ENCODE measurements at regions not wholly inside any gene's neighbourhood (a gene's known extent, or its start where the extent isn't known, plus 50 kb on each side); places are given as distances from the start of the nearest gene placed in this dataset.

DNA sequence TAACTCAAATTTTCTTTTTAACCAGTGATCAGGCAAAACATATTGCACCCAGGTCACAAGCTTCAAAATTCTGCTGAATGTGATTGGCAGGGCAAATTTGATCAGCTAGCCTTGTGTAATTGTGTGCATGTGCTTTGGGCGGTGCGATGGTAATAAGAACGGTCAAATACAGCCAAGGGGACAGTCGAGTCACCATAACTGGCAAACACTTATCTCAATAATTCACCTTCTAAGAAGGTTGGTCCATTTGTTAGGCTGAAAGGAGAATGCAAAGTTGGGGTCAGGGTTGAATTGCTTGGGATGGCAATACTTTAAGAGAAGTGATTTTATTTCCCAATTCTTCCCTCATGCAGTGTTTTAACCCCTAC lies 302.4 kb upstream of the PDZRN3 start:
- Histone ChIP-seq H2BK5ac (ENCODE audit: low read depth, low read length, poor library complexity) (no peak overlapping the region), H3K4me2 (ENCODE audit: low read length) (no peak overlapping the region), H3K4me1 (ENCODE audit: control insufficient read depth in 1 of 2, insufficient read depth in 2 of 2, low read length in 2 of 2) (no peaks in the 10 kb centered on the region), H3K9me3 (ENCODE audit: insufficient read depth, low read depth, low read length) (no peaks in the 10 kb centered on the region), H3K27me3 (ENCODE audit: insufficient read depth, low read length) (no peaks in the 10 kb centered on the region), H2BK120ac (ENCODE audit: insufficient read depth, low read length, poor library complexity) (no peak overlapping the region), H3K36me3 (ENCODE audit: control insufficient read depth in 1 of 2, insufficient read depth in 2 of 2, low read length in 2 of 2) (no peaks in the 10 kb centered on the region), H3K14ac (ENCODE audit: low read length) (no peak overlapping the region), H4K12ac (ENCODE audit: low read depth, low read length) (no peak overlapping the region), H2BK12ac (ENCODE audit: low read length) (no peak overlapping the region), H2AK5ac (ENCODE audit: low read length) (no peak overlapping the region), H3K18ac (ENCODE audit: low read length) (no peak overlapping the region), H3K27ac (ENCODE audit: low read depth, low read length) (no peak overlapping the region), H3K23ac (ENCODE audit: low read length) (no peak overlapping the region), H3K9ac (ENCODE audit: low read length) (no peak overlapping the region), H3K79me2 (ENCODE audit: control insufficient read depth, insufficient read depth, low read length, poor library complexity) (no peaks in the 10 kb centered on the region), H2AFZ (ENCODE audit: insufficient read depth, low read length, poor library complexity) (no peak overlapping the region), H4K91ac (ENCODE audit: low read depth, low read length) (no peak overlapping the region), H4K8ac (ENCODE audit: low read depth, low read length) (no peak overlapping the region), H3K79me1 (ENCODE audit: low read length) (no peaks in the 10 kb centered on the region), H3K4ac (ENCODE audit: low read depth, low read length) (no peak overlapping the region), H3K4me3 (ENCODE audit: low read depth, low read length) (no peak overlapping the region)
- DNase-seq, result no peak
- WGBS (ENCODE audit: extremely low coverage, insufficient coverage, insufficient read length), result no CpG with 5 or more reads among the region's 4 CpGs

DNA sequence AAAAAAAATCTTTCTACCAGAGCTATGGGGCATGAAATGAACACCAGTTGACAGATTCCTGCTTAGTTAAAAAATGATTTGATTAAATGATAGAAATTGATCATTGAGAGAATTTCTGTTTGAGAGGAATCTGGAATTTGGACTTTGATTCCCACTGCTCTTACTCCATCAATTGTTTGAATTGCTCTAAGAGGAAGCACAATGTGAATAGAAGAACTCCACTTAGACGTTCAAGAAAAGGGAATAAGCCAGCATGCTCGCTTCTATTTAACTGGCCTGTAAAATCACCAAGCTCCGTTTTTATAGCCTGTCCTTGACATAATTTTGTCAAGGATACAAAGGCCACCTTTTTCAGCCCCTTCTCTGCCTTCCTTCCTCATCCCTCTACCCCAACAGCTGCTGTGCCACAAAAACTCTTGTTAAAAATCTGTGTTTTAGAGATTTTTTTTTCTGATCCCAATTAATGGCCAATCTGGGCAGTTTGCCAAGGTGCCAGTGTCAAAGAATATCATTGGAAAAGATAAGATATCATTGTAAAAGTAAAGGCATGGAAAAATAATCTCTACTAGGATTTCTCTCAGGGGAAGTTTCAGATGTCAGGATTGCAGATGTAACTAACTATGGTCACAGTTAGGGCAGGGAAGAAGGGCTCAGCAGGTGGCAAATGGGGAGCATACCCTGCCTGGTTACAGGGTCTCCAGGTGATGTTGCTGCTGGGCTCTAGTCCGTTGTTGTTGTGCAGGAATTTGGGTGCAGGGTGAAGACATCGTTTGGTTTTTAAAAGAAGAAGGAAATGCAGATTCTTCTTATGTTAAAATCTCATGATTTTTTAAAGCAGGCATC lies 301.8 kb upstream of the PDZRN3 start:
- no peak overlapping the region for H3K4me2 ChIP-seq (ENCODE audit: low read length)
- WGBS (ENCODE audit: extremely low coverage, insufficient coverage, insufficient read length), result no CpG with 5 or more reads among the region's 5 CpGs
- no peaks in the 10 kb centered on the region for H3K36me3 ChIP-seq (ENCODE audit: control insufficient read depth in 1 of 2, insufficient read depth in 2 of 2, low read length in 2 of 2)
- H4K8ac ChIP-seq (ENCODE audit: low read depth, low read length), result no peak overlapping the region
- H3K9me3 ChIP-seq (ENCODE audit: insufficient read depth, low read depth, low read length), result no peaks in the 10 kb centered on the region
- no peak for DNase-seq
- no peak overlapping the region for H3K4me3 ChIP-seq (ENCODE audit: low read depth, low read length)
- H3K23ac ChIP-seq (ENCODE audit: low read length), result no peak overlapping the region
- H2BK12ac ChIP-seq (ENCODE audit: low read length), result no peak overlapping the region
- H2BK5ac ChIP-seq (ENCODE audit: low read depth, low read length, poor library complexity), result no peak overlapping the region
- no peak overlapping the region for H3K4ac ChIP-seq (ENCODE audit: low read depth, low read length)
- no peak overlapping the region for H3K9ac ChIP-seq (ENCODE audit: low read length)
- H3K79me2 ChIP-seq (ENCODE audit: control insufficient read depth, insufficient read depth, low read length, poor library complexity), result no peaks in the 10 kb centered on the region
- H2AK5ac ChIP-seq (ENCODE audit: low read length), result no peak overlapping the region
- H4K91ac ChIP-seq (ENCODE audit: low read depth, low read length), result no peak overlapping the region
- no peaks in the 10 kb centered on the region for H3K27me3 ChIP-seq (ENCODE audit: insufficient read depth, low read length)
- no peak overlapping the region for H4K12ac ChIP-seq (ENCODE audit: low read depth, low read length)
- no peak overlapping the region for H3K14ac ChIP-seq (ENCODE audit: low read length)
- no peak overlapping the region for H3K27ac ChIP-seq (ENCODE audit: low read depth, low read length)
- H2AFZ ChIP-seq (ENCODE audit: insufficient read depth, low read length, poor library complexity), result no peak overlapping the region
- no peaks in the 10 kb centered on the region for H3K4me1 ChIP-seq (ENCODE audit: control insufficient read depth in 1 of 2, insufficient read depth in 2 of 2, low read length in 2 of 2)
- no peaks in the 10 kb centered on the region for H3K79me1 ChIP-seq (ENCODE audit: low read length)
- H2BK120ac ChIP-seq (ENCODE audit: insufficient read depth, low read length, poor library complexity), result no peak overlapping the region
- H3K18ac ChIP-seq (ENCODE audit: low read length), result no peak overlapping the region

DNA sequence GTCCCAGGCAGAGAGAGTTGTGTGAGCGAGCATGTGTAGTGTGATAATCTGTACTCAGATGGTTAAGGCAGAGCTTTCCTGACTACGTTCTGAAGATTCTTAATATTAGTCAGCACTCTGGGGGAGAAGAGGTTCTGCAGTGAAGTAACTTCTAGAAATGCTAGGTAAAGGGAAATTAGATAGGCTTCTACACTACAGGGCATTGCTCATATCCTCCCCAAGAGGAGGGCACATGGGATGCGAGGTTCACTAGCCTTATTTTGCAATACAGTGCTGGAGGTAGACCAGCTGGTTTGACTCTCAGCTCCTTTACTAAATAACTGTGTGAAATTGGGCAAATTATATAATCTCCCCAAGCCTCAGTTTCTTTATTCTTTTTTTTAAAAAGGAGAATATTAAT lies 300.3 kb upstream of the PDZRN3 start:
- Histone ChIP-seq H3K36me3 (ENCODE audit: control insufficient read depth in 1 of 2, insufficient read depth in 2 of 2, low read length in 2 of 2) (no peaks in the 10 kb centered on the region), H2AK5ac (ENCODE audit: low read length) (no peak overlapping the region), H2BK120ac (ENCODE audit: insufficient read depth, low read length, poor library complexity) (no peak overlapping the region), H3K4me1 (ENCODE audit: control insufficient read depth in 1 of 2, insufficient read depth in 2 of 2, low read length in 2 of 2) (no peaks in the 10 kb centered on the region), H3K9ac (ENCODE audit: low read length) (no peak overlapping the region), H3K9me3 (ENCODE audit: insufficient read depth, low read depth, low read length) (no peaks in the 10 kb centered on the region), H3K27ac (ENCODE audit: low read depth, low read length) (no peak overlapping the region), H4K91ac (ENCODE audit: low read depth, low read length) (no peak overlapping the region), H3K27me3 (ENCODE audit: insufficient read depth, low read length) (no peaks in the 10 kb centered on the region), H3K18ac (ENCODE audit: low read length) (no peak overlapping the region), H3K4me3 (ENCODE audit: low read depth, low read length) (no peak overlapping the region), H3K4ac (ENCODE audit: low read depth, low read length) (no peak overlapping the region), H2BK5ac (ENCODE audit: low read depth, low read length, poor library complexity) (no peak overlapping the region), H2AFZ (ENCODE audit: insufficient read depth, low read length, poor library complexity) (no peak overlapping the region), H3K14ac (ENCODE audit: low read length) (no peak overlapping the region), H3K23ac (ENCODE audit: low read length) (no peak overlapping the region), H3K79me2 (ENCODE audit: control insufficient read depth, insufficient read depth, low read length, poor library complexity) (no peaks in the 10 kb centered on the region), H4K12ac (ENCODE audit: low read depth, low read length) (no peak overlapping the region), H2BK12ac (ENCODE audit: low read length) (no peak overlapping the region), H4K8ac (ENCODE audit: low read depth, low read length) (no peak overlapping the region), H3K79me1 (ENCODE audit: low read length) (no peaks in the 10 kb centered on the region), H3K4me2 (ENCODE audit: low read length) (no peak overlapping the region)
- whole genome bisulfite sequencing (ENCODE audit: extremely low coverage, insufficient coverage, insufficient read length), result no CpG with 5 or more reads among the region's 3 CpGs
- no peak for DNase-seq

DNA sequence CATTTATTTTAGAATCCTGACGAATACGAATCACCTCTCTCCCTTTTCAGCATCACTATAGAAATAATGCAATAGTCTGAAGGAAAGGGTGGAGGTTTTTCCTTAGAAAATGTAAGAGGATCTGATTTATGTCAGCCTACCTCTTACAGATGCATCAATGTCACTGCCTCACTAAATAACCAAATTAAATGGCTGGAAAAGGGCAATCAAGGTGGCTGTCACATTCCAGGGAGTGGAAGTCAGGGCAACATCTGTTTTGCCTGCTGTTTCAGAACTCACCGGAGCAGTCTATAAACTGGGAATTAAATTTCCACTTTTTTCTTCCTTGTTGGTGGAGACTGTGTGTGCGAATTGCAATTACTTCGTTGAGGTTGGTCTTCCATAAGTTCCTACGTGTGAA lies 299.3 kb upstream of the PDZRN3 start:
- Histone ChIP-seq H2BK12ac (ENCODE audit: low read length) (no peak overlapping the region), H3K14ac (ENCODE audit: low read length) (no peak overlapping the region), H3K36me3 (ENCODE audit: control insufficient read depth in 1 of 2, insufficient read depth in 2 of 2, low read length in 2 of 2) (no peaks in the 10 kb centered on the region), H2AFZ (ENCODE audit: insufficient read depth, low read length, poor library complexity) (no peak overlapping the region), H3K4me3 (ENCODE audit: low read depth, low read length) (no peak overlapping the region), H3K79me2 (ENCODE audit: control insufficient read depth, insufficient read depth, low read length, poor library complexity) (no peaks in the 10 kb centered on the region), H3K27ac (ENCODE audit: low read depth, low read length) (no peak overlapping the region), H3K79me1 (ENCODE audit: low read length) (no peaks in the 10 kb centered on the region), H3K27me3 (ENCODE audit: insufficient read depth, low read length) (no peaks in the 10 kb centered on the region), H2AK5ac (ENCODE audit: low read length) (no peak overlapping the region), H3K4me2 (ENCODE audit: low read length) (no peak overlapping the region), H3K9me3 (ENCODE audit: insufficient read depth, low read depth, low read length) (no peaks in the 10 kb centered on the region), H2BK5ac (ENCODE audit: low read depth, low read length, poor library complexity) (no peak overlapping the region), H3K9ac (ENCODE audit: low read length) (no peak overlapping the region), H3K18ac (ENCODE audit: low read length) (no peak overlapping the region), H2BK120ac (ENCODE audit: insufficient read depth, low read length, poor library complexity) (no peak overlapping the region), H4K91ac (ENCODE audit: low read depth, low read length) (no peak overlapping the region), H3K23ac (ENCODE audit: low read length) (no peak overlapping the region), H3K4me1 (ENCODE audit: control insufficient read depth in 1 of 2, insufficient read depth in 2 of 2, low read length in 2 of 2) (no peaks in the 10 kb centered on the region), H3K4ac (ENCODE audit: low read depth, low read length) (no peak overlapping the region), H4K12ac (ENCODE audit: low read depth, low read length) (no peak overlapping the region), H4K8ac (ENCODE audit: low read depth, low read length) (no peak overlapping the region)
- no peak for DNase-seq
- WGBS (ENCODE audit: extremely low coverage, insufficient coverage, insufficient read length), result no CpG with 5 or more reads among the region's 6 CpGs

All from trophoblast cell (in vitro differentiated cells and primary cell).